ENCODE measurements at regions not wholly inside any gene's neighbourhood (a gene's known extent, or its start where the extent isn't known, plus 50 kb on each side); places are given as distances from the start of the nearest gene placed in this dataset.

GRCh38 chr14:37746140-37746832, 150.9 kb downstream of the TTC6 start:
- TF ChIP-seq ZNF449 (tag by site-specific recombination; IDR thresholded peaks at IDR 0.05) (no peak), ZNF280C (tag by site-specific recombination; IDR thresholded peaks at IDR 0.05) (no peak), ZNF530 (tag by site-specific recombination; IDR thresholded peaks at IDR 0.05; ENCODE audit: low read depth) (no peak), ZNF202 (tag by site-specific recombination; IDR thresholded peaks at IDR 0.05; ENCODE audit: borderline replicate concordance) (no peak), ZNF549 (tag by site-specific recombination; IDR thresholded peaks at IDR 0.05) (no peak), ZNF624 (tag by site-specific recombination; IDR thresholded peaks at IDR 0.05) (no peak), ZNF37A (tag by site-specific recombination; IDR thresholded peaks at IDR 0.05) (no peak), BCL6B (tag by site-specific recombination; IDR thresholded peaks at IDR 0.05) (no peak), PRDM4 (tag by site-specific recombination; IDR thresholded peaks at IDR 0.05) (no peak), ZNF558 (tag by site-specific recombination; IDR thresholded peaks at IDR 0.05) (no peak), ZNF747 (tag by site-specific recombination; IDR thresholded peaks at IDR 0.05) (no peak), ZBTB8A (tag by site-specific recombination; IDR thresholded peaks at IDR 0.05) (no peak), ZNF837 (tag by site-specific recombination; IDR thresholded peaks at IDR 0.05) (no peak), ZNF121 (tag by site-specific recombination; IDR thresholded peaks at IDR 0.05) (no peak), REST (tag by site-specific recombination; IDR thresholded peaks at IDR 0.05) (no peak), ZNF26 (tag by site-specific recombination; IDR thresholded peaks at IDR 0.05) (no peak)
- ChIA-PET POLR2A (no interaction called here), CTCF (no interaction called here)
- no peaks in the 10 kb centered on the region for H3K9me3 ChIP-seq (ENCODE audit: control insufficient read depth, insufficient read depth, low read depth, low read length)
- no peaks in the 10 kb centered on the region for H3K4me1 ChIP-seq (ENCODE audit: control insufficient read depth, insufficient read depth, low read length)
- no peak overlapping the region for H3K4me3 ChIP-seq (ENCODE audit: low read depth, low read length)
- H3K27ac ChIP-seq (ENCODE audit: extremely low read depth, low read depth, low read length) = no peak overlapping the region
- H3K36me3 ChIP-seq (ENCODE audit: control insufficient read depth in 2 of 2, insufficient read depth in 1 of 2, low read length in 2 of 2) = no peaks in the 10 kb centered on the region
